Spleen (tissue), 11 donors: ENCODE measurements at regions not wholly inside any gene's neighbourhood (a gene's known extent, or its start where the extent isn't known, plus 50 kb on each side); places are given as distances from the start of the nearest gene placed in this dataset.

Experiments used
- DNase-seq: peaks from one replicate; pipeline ENCODE4 v3.0.0-alpha.2; 2020
- H3K27ac ChIP-seq, 8 donors: fragments of 200-600 bp; sonication (generic) in 7 of 8; 1 replicate in 4 of 8; 2 replicates in 4 of 8; pipeline versions ENCODE4 v1.5.0 to v1.8.0; 2016 to 2021; ENCODE audit warnings: inconsistent platforms in 4 of 8, mild to moderate bottlenecking in 4 of 8, moderate library complexity in 1 of 8
- H3K27me3 ChIP-seq, 7 donors: fragments of 200-600 bp; sonication (generic) in 6 of 7; replicated peaks in 1 of 7; 1 replicate in 4 of 7; 2 replicates in 3 of 7; pipeline versions ENCODE4 v1.5.0 to v1.8.0; 2016 to 2021; ENCODE audit warnings: inconsistent platforms in 3 of 7, mild to moderate bottlenecking in 1 of 7
- H3K36me3 ChIP-seq, 6 donors: fragments of 200-600 bp; sonication (generic) in 5 of 6; 1 replicate in 4 of 6; 2 replicates in 2 of 6; pipeline versions ENCODE4 v1.5.0 to v1.8.0; 2016 to 2021; ENCODE audit warnings: inconsistent platforms in 2 of 6
- H3K4me1 ChIP-seq, 6 donors: fragments of 200-600 bp; sonication (generic) in 5 of 6; 1 replicate in 3 of 6; 2 replicates in 3 of 6; pipeline versions ENCODE4 v1.5.0 to v1.8.0; 2016 to 2021; ENCODE audit warnings: inconsistent platforms in 3 of 6
- H3K4me3 ChIP-seq, 8 donors: fragments of 200-600 bp; sonication (generic) in 7 of 8; 1 replicate in 4 of 8; 2 replicates in 4 of 8; pipeline versions ENCODE4 v1.5.0 to v1.8.0; 2016 to 2021; ENCODE audit warnings: inconsistent platforms in 4 of 8, mild to moderate bottlenecking in 4 of 8, moderate library complexity in 2 of 8
- H3K9me3 ChIP-seq, 8 donors: fragments of 200-600 bp; sonication (generic) in 7 of 8; 1 replicate in 4 of 8; 2 replicates in 4 of 8; pipeline versions ENCODE4 v1.5.0 to v1.8.0; 2016 to 2021; ENCODE audit warnings: inconsistent platforms in 4 of 8
- CTCF ChIP-seq, 11 experiments: fragments of 200-600 bp in 7 of 11; fragments of 450-650 bp in 4 of 11; sonication (generic) in 4 of 11; IDR thresholded peaks in 8 of 11; conservative IDR thresholded peaks in 3 of 11; 1 replicate in 7 of 11; 2 replicates in 4 of 11; pipeline versions ENCODE4 v1.4.0 to v1.8.0; 2016 to 2021; ENCODE audit warnings: antibody characterized with exemption in 11 of 11, inconsistent platforms in 4 of 11, mild to moderate bottlenecking in 1 of 11
- POLR2A ChIP-seq, 3 donors: fragments of 450-650 bp; IDR thresholded peaks; one replicate each; pipeline ENCODE4 v1.5.1; 2017; ENCODE audit warnings: antibody characterized with exemption in 3 of 3, mild to moderate bottlenecking in 1 of 3
- POLR2AphosphoS5 ChIP-seq, 3 donors: sonication (generic); formaldehyde crosslinking; IDR thresholded peaks; one replicate each; pipeline ENCODE4 v1.5.1; 2017; ENCODE audit warnings: antibody characterized with exemption in 3 of 3
- WGBS, 5 donors: extraction: QIAGEN DNeasy Blood & Tissue Kit in 3 of 5; methylation state at CpG; one replicate each; pipeline versions ENCODE4 v1.1.5 to v1.1.7; 2013 to 2018; 5-methylcytosine and 5-hydroxymethylcytosine counted together
- intact Hi-C: fragments of 100-400 bp; cut with DNase I; formaldehyde crosslinking; loops from one replicate; pipeline ENCODE4 v1.15.0; 2023; ENCODE audit warnings: low total_unique reads
- donor health status: healthy with polysubstance abuse.
- donor health status: DM: no; HTN: no; CAD: no; lungs with moderate emphysema.
- donor health status: DM: no; HTN: no; CAD: no.
- donor health status: Bipolar disorder and iron deficiency.
- donor health status: healthy.
- donor health status: DM: no; HTN: no; CAD: no.
- donor health status: DM: yes; HTN: yes; CAD: no.

- no peak for DNase-seq
- H3K27me3 ChIP-seq = no peaks in the 10 kb centered on the region
These were observed 119.9 kb upstream of the ARID1B start for GRCh38 chr6:156657296-156657695.

GRCh38 chr6:156654919-156655918 lies 122.0 kb upstream of the ARID1B start:
- H3K4me1 ChIP-seq = no peaks in the 10 kb centered on the region
- intact Hi-C loops = no loop called here
- no peak overlapping the region for H3K4me3 ChIP-seq
- no peak overlapping the region for H3K27ac ChIP-seq
- no peak for DNase-seq
- TF ChIP-seq POLR2AphosphoS5 (IDR thresholded peaks at IDR 0.05) = no peak
- TF ChIP-seq CTCF (IDR thresholded peaks at IDR 0.05 in 8 of 11, conservative IDR thresholded peaks at IDR 0.05 in 3 of 11) = no peak
- no peak for TF ChIP-seq POLR2A (IDR thresholded peaks at IDR 0.05)
- H3K36me3 ChIP-seq = no peaks in the 10 kb centered on the region
- WGBS, 5 donors = 85 to 98% (median 92%) methylated on average over 8 of the region's 8 CpGs
- no peaks in the 10 kb centered on the region for H3K9me3 ChIP-seq
- no peaks in the 10 kb centered on the region for H3K27me3 ChIP-seq

More at GRCh38 chr6:156657296-156657695, 119.9 kb upstream of the ARID1B start:
- no peaks in the 10 kb centered on the region for H3K4me1 ChIP-seq
- TF ChIP-seq POLR2A (IDR thresholded peaks at IDR 0.05) = no peak
- no peak overlapping the region for H3K27ac ChIP-seq
- intact Hi-C loops = no loop called here
- H3K9me3 ChIP-seq = no peaks in the 10 kb centered on the region
- no peak overlapping the region for H3K4me3 ChIP-seq
- no peaks in the 10 kb centered on the region for H3K36me3 ChIP-seq
- WGBS, 5 donors = 83 to 99% (median 96%) methylated on average over 5 of the region's 5 CpGs

GRCh38 chr6:156652231-156652750 lies 124.9 kb upstream of the ARID1B start:
- no peak for TF ChIP-seq CTCF (IDR thresholded peaks at IDR 0.05 in 8 of 11, conservative IDR thresholded peaks at IDR 0.05 in 3 of 11)
- no peak for TF ChIP-seq POLR2A (IDR thresholded peaks at IDR 0.05)
- no peak for TF ChIP-seq POLR2AphosphoS5 (IDR thresholded peaks at IDR 0.05)
- no peak overlapping the region for H3K4me3 ChIP-seq
- H3K27me3 ChIP-seq = no peaks in the 10 kb centered on the region
- intact Hi-C loops = no loop called here
- H3K36me3 ChIP-seq = no peaks in the 10 kb centered on the region
- H3K4me1 ChIP-seq = peaks cover 0 to 16% (median 9%) of the 10 kb centered on the region in 6 donors
- no peak overlapping the region for H3K27ac ChIP-seq
- WGBS, 5 donors = 82 to 93% (median 85%) methylated on average over 5 of the region's 5 CpGs
- H3K9me3 ChIP-seq = no peaks in the 10 kb centered on the region
- DNase-seq = no peak

- Histone ChIP-seq H3K27ac (peak overlapping the region in 1 of 8 donors; percentile 24), H3K4me3 (no peak overlapping the region), H3K4me1 (peaks cover 0 to 23% (median 13%) of the 10 kb centered on the region in 6 donors), H3K9me3 (no peaks in the 10 kb centered on the region), H3K27me3 (no peaks in the 10 kb centered on the region), H3K36me3 (no peaks in the 10 kb centered on the region)
- intact Hi-C loops = no loop called here
- TF ChIP-seq POLR2AphosphoS5 (IDR thresholded peaks at IDR 0.05) = no peak
- no peak for TF ChIP-seq CTCF (IDR thresholded peaks at IDR 0.05 in 8 of 11, conservative IDR thresholded peaks at IDR 0.05 in 3 of 11)
- TF ChIP-seq POLR2A (IDR thresholded peaks at IDR 0.05) = no peak
- WGBS, 5 donors = 41 to 77% (median 65%) methylated on average over 8 of the region's 8 CpGs
- DNase-seq = no peak
These were observed 125.7 kb upstream of the ARID1B start for GRCh38 chr6:156651486-156651885.
